HepG2 (cell line): ENCODE measurements at regions not wholly inside any gene's neighbourhood (a gene's known extent, or its start where the extent isn't known, plus 50 kb on each side); places are given as distances from the start of the nearest gene placed in this dataset.

Source experiments
- GMEB1 ChIP-seq: sonication (generic); formaldehyde crosslinking; IDR thresholded peaks from 2 replicates; pipeline ENCODE4 v1.5.1; 2020; ENCODE audit warnings: missing genetic modification reagents, mild to moderate bottlenecking, borderline replicate concordance
- HHEX ChIP-seq: IDR thresholded peaks from 2 replicates; pipeline ENCODE4 v1.6.1; 2016; ENCODE audit warnings: control low read depth
- HMGXB4 ChIP-seq, 2 experiments: sonication (generic) in 1 of 2; formaldehyde crosslinking in 1 of 2; IDR thresholded peaks; 2 replicates each; pipeline versions ENCODE4 v1.4.0 to v1.6.1; 2018 to 2020; ENCODE audit warnings: missing genetic modification reagents in 2 of 2, borderline replicate concordance in 1 of 2, low read depth in 1 of 2, mild to moderate bottlenecking in 1 of 2, missing biosample characterization in 1 of 2
- MBNL3 ChIP-seq: fragments of 250-450 bp; sonication (Bioruptor Pico); conservative IDR thresholded peaks from 2 replicates; pipeline ENCODE4 v1.8.0; 2022; ENCODE audit warnings: mild to moderate bottlenecking, inconsistent platforms
- ZNF143 ChIP-seq: sonication (generic); formaldehyde crosslinking; IDR thresholded peaks from 2 replicates; pipeline ENCODE4 v1.4.0; 2020; ENCODE audit warnings: missing genetic modification reagents
- ZNF772 ChIP-seq: sonication (generic); formaldehyde crosslinking; IDR thresholded peaks from 2 replicates; pipeline ENCODE4 v1.5.0; 2020; ENCODE audit warnings: mild to moderate bottlenecking, missing genetic modification reagents
- TF ChIP-seq, protein P1 (sequence below): sonication (generic); formaldehyde crosslinking; IDR thresholded peaks from 2 replicates; pipeline ENCODE4 v1.4.0; 2020; ENCODE audit warnings: missing genetic modification reagents, borderline replicate concordance
- TF ChIP-seq, protein P2 (sequence below): sonication (generic); formaldehyde crosslinking; IDR thresholded peaks from 2 replicates; pipeline ENCODE4 v1.8.0; 2022; ENCODE audit warnings: missing genetic modification reagents, mild to moderate bottlenecking, moderate library complexity, borderline replicate concordance

DNA sequence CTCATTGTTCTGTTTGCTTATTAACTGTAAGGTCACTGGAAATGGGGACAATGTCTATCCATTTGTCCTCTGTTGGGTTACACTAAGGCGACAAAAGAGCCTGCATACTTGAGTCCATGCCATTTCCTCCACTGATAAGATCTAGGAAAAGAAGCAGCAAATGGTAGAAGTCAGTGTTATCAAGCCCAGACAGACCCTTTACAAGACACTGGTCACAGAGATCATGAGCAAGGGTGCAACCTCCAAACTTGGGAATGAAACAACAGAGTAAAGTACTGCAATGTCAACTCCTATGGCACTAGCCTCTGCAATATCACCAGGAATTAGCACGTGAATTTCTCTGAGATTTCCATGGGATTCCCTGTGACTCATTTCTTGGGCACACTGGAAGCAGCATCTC is 126.9 kb downstream of the ID4 start (continued):
- TF ChIP-seq, protein P1, sequence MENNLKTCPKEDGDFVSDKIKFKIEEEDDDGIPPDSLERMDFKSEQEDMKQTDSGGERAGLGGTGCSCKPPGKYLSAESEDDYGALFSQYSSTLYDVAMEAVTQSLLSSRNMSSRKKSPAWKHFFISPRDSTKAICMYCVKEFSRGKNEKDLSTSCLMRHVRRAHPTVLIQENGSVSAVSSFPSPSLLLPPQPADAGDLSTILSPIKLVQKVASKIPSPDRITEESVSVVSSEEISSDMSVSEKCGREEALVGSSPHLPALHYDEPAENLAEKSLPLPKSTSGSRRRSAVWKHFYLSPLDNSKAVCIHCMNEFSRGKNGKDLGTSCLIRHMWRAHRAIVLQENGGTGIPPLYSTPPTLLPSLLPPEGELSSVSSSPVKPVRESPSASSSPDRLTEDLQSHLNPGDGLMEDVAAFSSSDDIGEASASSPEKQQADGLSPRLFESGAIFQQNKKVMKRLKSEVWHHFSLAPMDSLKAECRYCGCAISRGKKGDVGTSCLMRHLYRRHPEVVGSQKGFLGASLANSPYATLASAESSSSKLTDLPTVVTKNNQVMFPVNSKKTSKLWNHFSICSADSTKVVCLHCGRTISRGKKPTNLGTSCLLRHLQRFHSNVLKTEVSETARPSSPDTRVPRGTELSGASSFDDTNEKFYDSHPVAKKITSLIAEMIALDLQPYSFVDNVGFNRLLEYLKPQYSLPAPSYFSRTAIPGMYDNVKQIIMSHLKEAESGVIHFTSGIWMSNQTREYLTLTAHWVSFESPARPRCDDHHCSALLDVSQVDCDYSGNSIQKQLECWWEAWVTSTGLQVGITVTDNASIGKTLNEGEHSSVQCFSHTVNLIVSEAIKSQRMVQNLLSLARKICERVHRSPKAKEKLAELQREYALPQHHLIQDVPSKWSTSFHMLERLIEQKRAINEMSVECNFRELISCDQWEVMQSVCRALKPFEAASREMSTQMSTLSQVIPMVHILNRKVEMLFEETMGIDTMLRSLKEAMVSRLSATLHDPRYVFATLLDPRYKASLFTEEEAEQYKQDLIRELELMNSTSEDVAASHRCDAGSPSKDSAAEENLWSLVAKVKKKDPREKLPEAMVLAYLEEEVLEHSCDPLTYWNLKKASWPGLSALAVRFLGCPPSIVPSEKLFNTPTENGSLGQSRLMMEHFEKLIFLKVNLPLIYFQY (CRISPR knock-in tag), result no peak
- TF ChIP-seq, protein P2, sequence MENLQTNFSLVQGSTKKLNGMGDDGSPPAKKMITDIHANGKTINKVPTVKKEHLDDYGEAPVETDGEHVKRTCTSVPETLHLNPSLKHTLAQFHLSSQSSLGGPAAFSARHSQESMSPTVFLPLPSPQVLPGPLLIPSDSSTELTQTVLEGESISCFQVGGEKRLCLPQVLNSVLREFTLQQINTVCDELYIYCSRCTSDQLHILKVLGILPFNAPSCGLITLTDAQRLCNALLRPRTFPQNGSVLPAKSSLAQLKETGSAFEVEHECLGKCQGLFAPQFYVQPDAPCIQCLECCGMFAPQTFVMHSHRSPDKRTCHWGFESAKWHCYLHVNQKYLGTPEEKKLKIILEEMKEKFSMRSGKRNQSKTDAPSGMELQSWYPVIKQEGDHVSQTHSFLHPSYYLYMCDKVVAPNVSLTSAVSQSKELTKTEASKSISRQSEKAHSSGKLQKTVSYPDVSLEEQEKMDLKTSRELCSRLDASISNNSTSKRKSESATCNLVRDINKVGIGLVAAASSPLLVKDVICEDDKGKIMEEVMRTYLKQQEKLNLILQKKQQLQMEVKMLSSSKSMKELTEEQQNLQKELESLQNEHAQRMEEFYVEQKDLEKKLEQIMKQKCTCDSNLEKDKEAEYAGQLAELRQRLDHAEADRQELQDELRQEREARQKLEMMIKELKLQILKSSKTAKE, result no peak
- TF ChIP-seq ZNF143 (CRISPR knock-in tag) (no peak), HHEX (CRISPR knock-in tag) (no peak), ZNF772 (CRISPR knock-in tag) (no peak), MBNL3 (CRISPR knock-in tag) (no peak), GMEB1 (no peak), HMGXB4 (CRISPR knock-in tag; IDR thresholded peaks at IDR 0.05; ENCODE audit: borderline replicate concordance in 1 of 2, low read depth in 1 of 2) (no peak)
